Endothelial cell of umbilical vein (primary cell): ENCODE measurements at regions not wholly inside any gene's neighbourhood (a gene's known extent, or its start where the extent isn't known, plus 50 kb on each side); places are given as distances from the start of the nearest gene placed in this dataset.

Experiments used
- BruUV-seq: library from RNA; stranded (reverse); fragments of 400-500 nt; replicated peaks from 2 replicates; lab custom pipeline; 2021; lab: Mats Ljungman, UMichigan
- CTCF ChIA-PET: fragments of 300-600, 350-600 bp; sonication (Branson Sonifier 250); formaldehyde crosslinking; loops from one replicate; lab custom pipeline; 2021; ENCODE audit warnings: antibody characterized with exemption, inconsistent platforms; lab: Charles Lee
- POLR2A ChIA-PET: fragments of 300-600, 350-600 bp; sonication (Branson Sonifier 250); formaldehyde crosslinking; loops from one replicate; lab custom pipeline; 2021; ENCODE audit warnings: antibody characterized with exemption, inconsistent platforms; lab: Charles Lee
- DNase-seq: peaks from one replicate; pipeline ENCODE4 v3.0.0-alpha.2; 2011; ENCODE audit warnings: low read depth, low spot score
- FAIRE-seq: peaks from 2 replicates; lab custom pipeline; 2011; peaks lifted over from hg19 to GRCh38; lab: Jason Lieb, UNC
- H2AFZ ChIP-seq: 2 replicates; pipeline ENCODE4 v1.6.0; 2012; ENCODE audit warnings: low read depth, low read length, control low read depth, inconsistent platforms
- H3K27ac ChIP-seq: 2 replicates; pipeline ENCODE4 v1.5.1; 2011; ENCODE audit warnings: low read depth, mild to moderate bottlenecking, control low read depth, low read length, moderate library complexity; ENCODE audit not compliant: insufficient read depth
- H3K27me3 ChIP-seq, 2 experiments: 2 replicates each; pipeline versions ENCODE4 v1.6.0 to v1.6.1; 2011; ENCODE audit warnings: low read length in 2 of 2, mixed read lengths in 1 of 2; ENCODE audit not compliant: control insufficient read depth in 2 of 2, insufficient read depth in 2 of 2
- H3K36me3 ChIP-seq, 2 experiments: 2 replicates in 1 of 2; 3 replicates in 1 of 2; pipeline ENCODE4 v1.5.1; 2011; ENCODE audit warnings: low read length in 2 of 2, mild to moderate bottlenecking in 1 of 2, moderate library complexity in 1 of 2; ENCODE audit not compliant: control insufficient read depth in 2 of 2, insufficient read depth in 2 of 2; ENCODE audit errors: extremely low read depth in 1 of 2
- H3K4me1 ChIP-seq: 3 replicates; pipeline ENCODE4 v1.5.1; 2011; ENCODE audit warnings: mild to moderate bottlenecking, low read length; ENCODE audit not compliant: control insufficient read depth, insufficient read depth; ENCODE audit errors: extremely low read depth
- H3K4me2 ChIP-seq: 2 replicates; pipeline ENCODE4 v1.6.1; 2011; ENCODE audit warnings: low read length, control low read depth, mixed read lengths; ENCODE audit not compliant: insufficient read depth
- H3K4me3 ChIP-seq, 3 experiments: fragments of 200-600 bp in 1 of 3; sonication (generic), shearing (Covaris generic) in 1 of 3; replicated peaks in 1 of 3; 2 replicates each; pipeline ENCODE4 v1.5.1; 2011 to 2016; ENCODE audit warnings: control low read depth in 3 of 3, low read length in 3 of 3, mild to moderate bottlenecking in 2 of 3, inconsistent platforms in 1 of 3, low read depth in 1 of 3, moderate library complexity in 1 of 3; ENCODE audit not compliant: insufficient read depth in 1 of 3
- H3K79me2 ChIP-seq: 2 replicates; pipeline ENCODE4 v1.6.0; 2012; ENCODE audit warnings: low read length, inconsistent platforms; ENCODE audit not compliant: control insufficient read depth, insufficient read depth
- H3K9ac ChIP-seq: replicated peaks from 2 replicates; pipeline ENCODE3; 2011; ENCODE audit warnings: low read length, control low read depth; ENCODE audit not compliant: insufficient read depth; ENCODE audit errors: extremely low read depth
- H3K9me1 ChIP-seq: replicated peaks from 3 replicates; pipeline ENCODE4 v1.6.0; 2011; ENCODE audit warnings: mild to moderate bottlenecking, low read length; ENCODE audit not compliant: control insufficient read depth, insufficient read depth; ENCODE audit errors: extremely low read depth
- H3K9me3 ChIP-seq: replicated peaks from 2 replicates; pipeline ENCODE4 v1.5.1; 2012; ENCODE audit warnings: low read length, inconsistent platforms; ENCODE audit not compliant: control insufficient read depth, insufficient read depth
- H4K20me1 ChIP-seq: replicated peaks from 2 replicates; pipeline ENCODE3; 2011; ENCODE audit warnings: mild to moderate bottlenecking, low read length; ENCODE audit not compliant: control insufficient read depth, insufficient read depth; ENCODE audit errors: extremely low read depth
- CTCF ChIP-seq, 2 donors: IDR thresholded peaks; 1 replicate in 1 of 2; 2 replicates in 1 of 2; pipeline ENCODE4 v1.5.1; 2011; ENCODE audit warnings: low read length in 2 of 2, mild to moderate bottlenecking in 2 of 2, moderate library complexity in 2 of 2, control low read depth in 1 of 2, inconsistent platforms in 1 of 2, low read depth in 1 of 2; ENCODE audit not compliant: insufficient read depth in 1 of 2; ENCODE audit errors: extremely low read depth in 1 of 2
- EZH2 ChIP-seq: IDR thresholded peaks from 2 replicates; pipeline ENCODE4 v1.6.1; 2012; ENCODE audit warnings: borderline replicate concordance, low read depth, mild to moderate bottlenecking, moderate library complexity, low read length, inconsistent platforms; ENCODE audit not compliant: severe bottlenecking
- FOS ChIP-seq: IDR thresholded peaks from 2 replicates; pipeline ENCODE4 v1.6.1; 2011; ENCODE audit warnings: mild to moderate bottlenecking, low read length, moderate library complexity, borderline replicate concordance; ENCODE audit not compliant: insufficient read depth
- GATA2 ChIP-seq: IDR thresholded peaks from 2 replicates; pipeline ENCODE4 v1.7.0; 2011; ENCODE audit warnings: low read depth, mild to moderate bottlenecking, moderate library complexity, mixed read lengths, low read length; ENCODE audit not compliant: insufficient read length, insufficient read depth
- JUN ChIP-seq: IDR thresholded peaks from 2 replicates; pipeline ENCODE4 v1.6.1; 2011; ENCODE audit warnings: borderline replicate concordance, low read depth; ENCODE audit not compliant: insufficient read length, insufficient read depth
- MAX ChIP-seq: IDR thresholded peaks from 2 replicates; pipeline ENCODE4 v1.6.1; 2011; ENCODE audit not compliant: insufficient read depth, insufficient read length
- MYC ChIP-seq: IDR thresholded peaks from one replicate; pipeline ENCODE4 v1.6.1; 2011; ENCODE audit warnings: mild to moderate bottlenecking, low read depth, low read length
- POLR2A ChIP-seq: IDR thresholded peaks from 2 replicates; pipeline ENCODE4 v1.6.1; 2012; ENCODE audit warnings: low read depth, mild to moderate bottlenecking, control low read depth, low read length
- POLR2AphosphoS5 ChIP-seq: IDR thresholded peaks from 2 replicates; pipeline ENCODE4 v1.6.1; 2012; ENCODE audit warnings: low read depth, mild to moderate bottlenecking, control low read depth, low read length, moderate library complexity; ENCODE audit not compliant: insufficient read depth
- dilution Hi-C: fragments of 300-500 bp; cut with MboI; formaldehyde crosslinking; loops from one replicate; pipeline ENCODE4 v1.15.0; 2019; ENCODE audit warnings: low sequenced_read_pairs; ENCODE audit not compliant: extremely low pct_ligation_motif_present
- intact Hi-C: fragments of 100-400 bp; cut with micrococcal nuclease; formaldehyde crosslinking; loops from one replicate; pipeline ENCODE4 v1.10.0; 2022

GRCh38 chr12:14303661-14304155 is 61.8 kb upstream of the ATF7IP start:
- ChIA-PET POLR2A (no interaction called here), CTCF (interaction anchor here (1.1 kb wide), 1 partner anchor 46 kb away, joined by 3 read pairs; no protein-coding TSS in a partner anchor)
- DNase-seq = no peak
- Histone ChIP-seq H3K79me2 (no peaks in the 10 kb centered on the region), H3K4me3 (no peak overlapping the region), H3K9ac (no peak overlapping the region), H3K27ac (no peak overlapping the region), H3K9me3 (no peaks in the 10 kb centered on the region), H3K9me1 (no peaks in the 10 kb centered on the region), H4K20me1 (no peaks in the 10 kb centered on the region), H3K4me1 (no peaks in the 10 kb centered on the region), H3K27me3 (no peaks in the 10 kb centered on the region), H2AFZ (no peak overlapping the region), H3K4me2 (no peak overlapping the region), H3K36me3 (no peaks in the 10 kb centered on the region)
- dilution Hi-C loops (no loop called here), intact Hi-C loops (no loop called here)
- no peak for FAIRE-seq
- TF ChIP-seq MYC = no peak
- TF ChIP-seq FOS = no peak
- no peak for TF ChIP-seq POLR2AphosphoS5
- TF ChIP-seq GATA2 = no peak
- TF ChIP-seq JUN = no peak
- TF ChIP-seq CTCF (IDR thresholded peaks at IDR 0.05; ENCODE audit: extremely low read depth in 1 of 2, insufficient read depth in 1 of 2, low read depth in 1 of 2, low read length in 2 of 2) = no peak
- no peak for TF ChIP-seq EZH2
- no peak for TF ChIP-seq POLR2A
- no peak for TF ChIP-seq MAX
- no TSS peak for BruUV-seq
